ENCODE measurements at regions not wholly inside any gene's neighbourhood (a gene's known extent, or its start where the extent isn't known, plus 50 kb on each side); places are given as distances from the start of the nearest gene placed in this dataset.

- Histone ChIP-seq H3K27me3 (no peaks in the 10 kb centered on the region), H3K4me3 (no peak overlapping the region), H3K36me3 (replicated peaks in 1 of 2; ENCODE audit: insufficient read depth in 1 of 2, low read depth in 2 of 2) (no peaks in the 10 kb centered on the region), H3K27ac (no peak overlapping the region), H3K4me1 (no peaks in the 10 kb centered on the region), H3K9me3 (no peaks in the 10 kb centered on the region)
- intact Hi-C loops (cut with DNase I): no loop called here
- DNase-seq: no peak
- TF ChIP-seq POLR2A (IDR thresholded peaks at IDR 0.05): no peak
- TF ChIP-seq, protein P1, sequence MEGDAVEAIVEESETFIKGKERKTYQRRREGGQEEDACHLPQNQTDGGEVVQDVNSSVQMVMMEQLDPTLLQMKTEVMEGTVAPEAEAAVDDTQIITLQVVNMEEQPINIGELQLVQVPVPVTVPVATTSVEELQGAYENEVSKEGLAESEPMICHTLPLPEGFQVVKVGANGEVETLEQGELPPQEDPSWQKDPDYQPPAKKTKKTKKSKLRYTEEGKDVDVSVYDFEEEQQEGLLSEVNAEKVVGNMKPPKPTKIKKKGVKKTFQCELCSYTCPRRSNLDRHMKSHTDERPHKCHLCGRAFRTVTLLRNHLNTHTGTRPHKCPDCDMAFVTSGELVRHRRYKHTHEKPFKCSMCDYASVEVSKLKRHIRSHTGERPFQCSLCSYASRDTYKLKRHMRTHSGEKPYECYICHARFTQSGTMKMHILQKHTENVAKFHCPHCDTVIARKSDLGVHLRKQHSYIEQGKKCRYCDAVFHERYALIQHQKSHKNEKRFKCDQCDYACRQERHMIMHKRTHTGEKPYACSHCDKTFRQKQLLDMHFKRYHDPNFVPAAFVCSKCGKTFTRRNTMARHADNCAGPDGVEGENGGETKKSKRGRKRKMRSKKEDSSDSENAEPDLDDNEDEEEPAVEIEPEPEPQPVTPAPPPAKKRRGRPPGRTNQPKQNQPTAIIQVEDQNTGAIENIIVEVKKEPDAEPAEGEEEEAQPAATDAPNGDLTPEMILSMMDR (IDR thresholded peaks at IDR 0.05): no peak
- no peak for ATAC-seq
- WGBS, 2 donors: 62 to 65% methylated on average over 4 of the region's 4 CpGs
Measured at GRCh38 chr5:165834891-165835290, 2329.5 kb downstream of the MAT2B start.

DNA sequence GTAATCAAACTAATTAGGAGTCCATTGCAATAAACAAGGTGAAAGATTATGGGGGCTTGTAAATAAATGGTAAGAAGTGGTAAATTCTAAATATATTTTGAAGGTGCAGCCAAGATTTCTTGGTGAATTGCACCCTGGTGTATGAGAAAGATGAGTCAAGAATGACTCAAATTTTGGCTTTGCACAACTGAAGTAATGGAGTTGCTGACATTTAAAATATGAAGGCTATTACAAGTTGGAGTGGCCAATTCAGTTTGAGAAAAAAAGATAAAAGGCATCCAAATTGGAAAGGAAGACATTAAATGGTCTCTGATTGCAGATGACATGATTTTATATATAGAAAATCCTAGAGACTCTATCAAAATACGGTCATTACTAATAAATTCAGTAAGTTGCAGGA is 2330.6 kb downstream of the MAT2B start:
- Histone ChIP-seq H3K36me3 (replicated peaks in 1 of 2; ENCODE audit: insufficient read depth in 1 of 2, low read depth in 2 of 2) (no peaks in the 10 kb centered on the region), H3K4me3 (no peak overlapping the region), H3K27me3 (no peaks in the 10 kb centered on the region), H3K27ac (no peak overlapping the region), H3K9me3 (no peaks in the 10 kb centered on the region), H3K4me1 (no peaks in the 10 kb centered on the region)
- intact Hi-C loops (cut with DNase I): no loop called here
- TF ChIP-seq, protein P1 (IDR thresholded peaks at IDR 0.05): no peak
- TF ChIP-seq POLR2A (IDR thresholded peaks at IDR 0.05): no peak
- 62 to 75% methylated on average over 1 of the region's 1 CpG for WGBS, 2 donors
- ATAC-seq (no peak), DNase-seq (no peak)

GRCh38 chr5:165837286-165837685 is 2331.9 kb downstream of the MAT2B start:
- intact Hi-C loops (cut with DNase I): no loop called here
- 82 to 93% methylated on average over 2 of the region's 2 CpGs for WGBS, 2 donors

GRCh38 chr5:165844571-165844970 is 2339.2 kb downstream of the MAT2B start:
- intact Hi-C loops (cut with DNase I): no loop called here
- no peaks in the 10 kb centered on the region for H3K4me1 ChIP-seq
- TF ChIP-seq POLR2A (IDR thresholded peaks at IDR 0.05): no peak
- H3K36me3 ChIP-seq (replicated peaks in 1 of 2; ENCODE audit: insufficient read depth in 1 of 2, low read depth in 2 of 2): no peaks in the 10 kb centered on the region
- H3K4me3 ChIP-seq: no peak overlapping the region
- H3K27me3 ChIP-seq: no peaks in the 10 kb centered on the region
- H3K9me3 ChIP-seq: no peaks in the 10 kb centered on the region
- 83 to 85% methylated on average over 5 of the region's 5 CpGs for WGBS, 2 donors
- no peak overlapping the region for H3K27ac ChIP-seq
- ATAC-seq (no peak), DNase-seq (no peak)

More at GRCh38 chr5:165837286-165837685, 2331.9 kb downstream of the MAT2B start:
- H3K27ac ChIP-seq: no peak overlapping the region
- ATAC-seq (no peak), DNase-seq (no peak)
- no peak overlapping the region for H3K4me3 ChIP-seq
- TF ChIP-seq, protein P1 (IDR thresholded peaks at IDR 0.05): no peak
- TF ChIP-seq POLR2A (IDR thresholded peaks at IDR 0.05): no peak
- no peaks in the 10 kb centered on the region for H3K36me3 ChIP-seq (replicated peaks in 1 of 2; ENCODE audit: insufficient read depth in 1 of 2, low read depth in 2 of 2)
- H3K9me3 ChIP-seq: no peaks in the 10 kb centered on the region
- no peaks in the 10 kb centered on the region for H3K27me3 ChIP-seq
- no peaks in the 10 kb centered on the region for H3K4me1 ChIP-seq

DNA sequence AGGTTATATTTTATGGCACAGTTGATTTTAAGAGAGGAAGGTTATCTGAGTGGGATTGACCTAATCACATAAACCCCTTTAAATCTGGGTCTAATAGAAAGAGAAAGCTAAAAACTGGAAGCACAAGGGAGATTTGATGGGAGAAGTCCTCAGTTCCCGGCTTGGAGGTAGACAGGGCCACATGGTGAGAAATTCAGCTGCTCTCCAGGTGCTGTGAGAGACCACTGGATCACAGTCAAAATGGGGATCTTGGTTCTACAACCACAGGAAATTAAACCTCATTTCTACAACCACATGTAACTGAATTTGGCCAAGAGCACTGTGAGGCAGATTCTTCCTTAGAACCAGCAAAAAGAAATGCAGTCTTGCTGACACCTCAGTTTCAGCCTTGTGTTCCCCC is 2352.7 kb downstream of the MAT2B start:
- WGBS, 2 donors: 87 to 89% methylated on average over 1 of the region's 1 CpG
- ATAC-seq (no peak), DNase-seq (no peak)
- Histone ChIP-seq H3K4me1 (no peaks in the 10 kb centered on the region), H3K27ac (no peak overlapping the region), H3K9me3 (no peaks in the 10 kb centered on the region), H3K4me3 (no peak overlapping the region), H3K27me3 (no peaks in the 10 kb centered on the region), H3K36me3 (replicated peaks in 1 of 2; ENCODE audit: insufficient read depth in 1 of 2, low read depth in 2 of 2) (no peaks in the 10 kb centered on the region)
- TF ChIP-seq, protein P1 (IDR thresholded peaks at IDR 0.05): no peak
- intact Hi-C loops (cut with DNase I): no loop called here
